IMR-90 (cell line): ENCODE measurements at regions not wholly inside any gene's neighbourhood (a gene's known extent, or its start where the extent isn't known, plus 50 kb on each side); places are given as distances from the start of the nearest gene placed in this dataset.

Experiments used
- ATAC-seq: fragments of 200-7000 bp; cut with Tn5 transposase; 2 replicates; pipeline ENCODE4 v1.9.1; 2020; ENCODE audit warnings: low read depth, mild to moderate bottlenecking, moderate library complexity
- BruUV-seq: library from RNA; stranded (reverse); fragments of 400-500 nt; replicated peaks from 2 replicates; lab custom pipeline; 2021; lab: Mats Ljungman, UMichigan
- CTCF ChIA-PET: fragments of 300-600 bp; formaldehyde crosslinking; extraction: SDS; loops from one replicate; lab custom pipeline; 2021; ENCODE audit warnings: antibody characterized with exemption; lab: Yijun Ruan, JAX
- POLR2A ChIA-PET: fragments of 300-600 bp; sonication (Branson Sonifier 250); formaldehyde crosslinking; loops from one replicate; lab custom pipeline; 2022; ENCODE audit warnings: antibody characterized with exemption; ENCODE audit not compliant: unreplicated experiment; lab: Charles Lee
- DNase-seq: peaks from one replicate; pipeline ENCODE4 v3.0.0; 2013
- H2AFZ ChIP-seq: replicated peaks from 2 replicates; pipeline ENCODE3; 2013; ENCODE audit warnings: low read length, mild to moderate bottlenecking; ENCODE audit not compliant: poor library complexity
- H2AK5ac ChIP-seq: 2 replicates; pipeline ENCODE4 v1.6.1; 2013; ENCODE audit warnings: low read depth, low read length, inconsistent platforms
- H2AK9ac ChIP-seq: replicated peaks from 2 replicates; pipeline ENCODE3; 2013; ENCODE audit warnings: mild to moderate bottlenecking, low read depth, low read length, moderate library complexity; ENCODE audit not compliant: poor library complexity
- H2BK120ac ChIP-seq: 2 replicates; pipeline ENCODE4 v1.6.1; 2013; ENCODE audit warnings: low read depth, low read length, inconsistent platforms
- H2BK15ac ChIP-seq: 3 replicates; pipeline ENCODE4 v1.6.1; 2013; ENCODE audit warnings: low read depth, low read length, inconsistent platforms
- H2BK20ac ChIP-seq: 2 replicates; pipeline ENCODE4 v1.6.1; 2013; ENCODE audit warnings: low read depth, mild to moderate bottlenecking, inconsistent platforms, low read length, moderate library complexity
- H2BK5ac ChIP-seq: 2 replicates; pipeline ENCODE4 v1.6.1; 2013; ENCODE audit warnings: mild to moderate bottlenecking, low read depth, low read length, inconsistent platforms; ENCODE audit not compliant: poor library complexity, severe bottlenecking
- H3K14ac ChIP-seq: replicated peaks from 2 replicates; pipeline ENCODE4 v1.6.1; 2013; ENCODE audit warnings: low read depth, low read length, inconsistent platforms
- H3K18ac ChIP-seq: 2 replicates; pipeline ENCODE4 v1.6.1; 2013; ENCODE audit warnings: low read depth, low read length, control low read depth
- H3K23ac ChIP-seq: 2 replicates; pipeline ENCODE4 v1.6.1; 2013; ENCODE audit warnings: low read depth, low read length, inconsistent platforms
- H3K27ac ChIP-seq: 2 replicates; pipeline ENCODE4 v1.5.1; 2013; ENCODE audit warnings: mild to moderate bottlenecking, control low read depth, low read length; ENCODE audit not compliant: insufficient read depth
- H3K27me3 ChIP-seq: 2 replicates; pipeline ENCODE4 v1.6.1; 2013; ENCODE audit warnings: low read length; ENCODE audit not compliant: control insufficient read depth, insufficient read depth
- H3K36me3 ChIP-seq: 2 replicates; pipeline ENCODE4 v1.6.1; 2013; ENCODE audit warnings: low read length, mixed read lengths; ENCODE audit not compliant: control insufficient read depth, insufficient read depth
- H3K4ac ChIP-seq: 2 replicates; pipeline ENCODE4 v1.6.1; 2013; ENCODE audit warnings: low read depth, low read length, inconsistent platforms
- H3K4me1 ChIP-seq: 2 replicates; pipeline ENCODE4 v1.6.1; 2013; ENCODE audit warnings: low read length, mixed read lengths; ENCODE audit not compliant: control insufficient read depth, insufficient read depth
- H3K4me2 ChIP-seq: 2 replicates; pipeline ENCODE4 v1.6.1; 2013; ENCODE audit warnings: low read depth, mild to moderate bottlenecking, control low read depth, low read length, moderate library complexity
- H3K4me3 ChIP-seq: 2 replicates; pipeline ENCODE4 v1.5.1; 2013; ENCODE audit warnings: low read depth, mild to moderate bottlenecking, control low read depth, low read length, moderate library complexity; ENCODE audit not compliant: insufficient read depth
- H3K56ac ChIP-seq: 2 replicates; pipeline ENCODE4 v1.6.1; 2013; ENCODE audit warnings: low read length, inconsistent platforms; ENCODE audit not compliant: insufficient read depth; ENCODE audit errors: extremely low read depth
- H3K79me1 ChIP-seq, 2 experiments: 2 replicates each; pipeline ENCODE4 v1.6.1; 2013; ENCODE audit warnings: low read length in 2 of 2, inconsistent platforms in 1 of 2, low read depth in 1 of 2
- H3K9ac ChIP-seq: 2 replicates; pipeline ENCODE4 v1.6.1; 2013; ENCODE audit warnings: low read depth, low read length, control low read depth
- H3K9me1 ChIP-seq: 2 replicates; pipeline ENCODE4 v1.6.1; 2013; ENCODE audit warnings: low read length, inconsistent platforms; ENCODE audit not compliant: insufficient read depth
- H3K9me3 ChIP-seq: 2 replicates; pipeline ENCODE4 v1.6.1; 2013; ENCODE audit warnings: low read length; ENCODE audit not compliant: control insufficient read depth, insufficient read depth
- H4K20me1 ChIP-seq: 2 replicates; pipeline ENCODE4 v1.6.1; 2013; ENCODE audit warnings: low read length, inconsistent platforms; ENCODE audit not compliant: insufficient read depth
- H4K5ac ChIP-seq: 2 replicates; pipeline ENCODE4 v1.6.1; 2013; ENCODE audit warnings: mild to moderate bottlenecking, low read depth, low read length, control low read depth
- H4K8ac ChIP-seq, 2 experiments: 2 replicates each; pipeline ENCODE4 v1.6.1; 2013; ENCODE audit warnings: low read depth in 2 of 2, low read length in 2 of 2, control low read depth in 1 of 2, inconsistent platforms in 1 of 2
- H4K91ac ChIP-seq: 2 replicates; pipeline ENCODE4 v1.6.1; 2013; ENCODE audit warnings: low read depth, low read length, inconsistent platforms; ENCODE audit not compliant: insufficient read depth
- BHLHE40 ChIP-seq: fragments of 150-350 bp; IDR thresholded peaks from 2 replicates; pipeline ENCODE4 v1.6.1; 2016; ENCODE audit warnings: mild to moderate bottlenecking, low read depth, low read length
- CEBPB ChIP-seq: IDR thresholded peaks from 2 replicates; pipeline ENCODE4 v1.6.1; 2012; ENCODE audit warnings: low read depth, low read length, improper control_type of control experiment
- CHD1 ChIP-seq: IDR thresholded peaks from 2 replicates; pipeline ENCODE4 v1.6.1; 2012; ENCODE audit warnings: low read depth, low read length, improper control_type of control experiment
- ELK1 ChIP-seq: fragments of 150-350 bp; IDR thresholded peaks from 2 replicates; pipeline ENCODE4 v1.6.1; 2016; ENCODE audit warnings: low read depth, mild to moderate bottlenecking, low read length, moderate library complexity, borderline replicate concordance
- FOS ChIP-seq: fragments of 150-350 bp; IDR thresholded peaks from 2 replicates; pipeline ENCODE4 v1.6.1; 2016; ENCODE audit warnings: low read depth, low read length
- MAFK ChIP-seq: IDR thresholded peaks from 2 replicates; pipeline ENCODE4 v1.6.1; 2012; ENCODE audit warnings: low read depth, low read length, improper control_type of control experiment
- MAZ ChIP-seq: IDR thresholded peaks from 2 replicates; pipeline ENCODE4 v1.6.1; 2012; ENCODE audit warnings: low read depth, mild to moderate bottlenecking, low read length, improper control_type of control experiment, moderate library complexity, borderline replicate concordance
- NFE2L2 ChIP-seq: fragments of 150-350 bp; IDR thresholded peaks from 2 replicates; pipeline ENCODE4 v1.6.1; 2016; ENCODE audit warnings: low read depth, mild to moderate bottlenecking, low read length
- POLR2A ChIP-seq: IDR thresholded peaks from 2 replicates; pipeline ENCODE4 v1.6.1; 2012; ENCODE audit warnings: mild to moderate bottlenecking, low read depth, low read length
- RAD21 ChIP-seq: IDR thresholded peaks from 2 replicates; pipeline ENCODE4 v1.6.1; 2012; ENCODE audit warnings: low read length, improper control_type of control experiment
- RCOR1 ChIP-seq: IDR thresholded peaks from 2 replicates; pipeline ENCODE4 v1.6.1; 2012; ENCODE audit warnings: mild to moderate bottlenecking, low read length, improper control_type of control experiment; ENCODE audit not compliant: insufficient replicate concordance
- RFX5 ChIP-seq: IDR thresholded peaks from 2 replicates; pipeline ENCODE4 v1.8.0; 2012; ENCODE audit warnings: low read depth, mild to moderate bottlenecking, low read length, moderate library complexity
- SMC3 ChIP-seq: fragments of 150-350 bp; IDR thresholded peaks from 2 replicates; pipeline ENCODE4 v1.6.1; 2016; ENCODE audit warnings: low read depth, mild to moderate bottlenecking, antibody characterized with exemption, low read length, moderate library complexity
- USF2 ChIP-seq: fragments of 150-350 bp; IDR thresholded peaks from 2 replicates; pipeline ENCODE4 v1.6.1; 2017; ENCODE audit warnings: mild to moderate bottlenecking, antibody characterized with exemption, low read length, low read depth
- WGBS, 2 experiments: methylation state at CpG; one replicate each; pipeline versions ENCODE4 v1.1.5 to v1.1.7; 2013; ENCODE audit warnings: missing lambda C conversion rate in 2 of 2; ENCODE audit not compliant: insufficient read length in 1 of 2; ENCODE audit errors: extremely low coverage in 2 of 2; 5-methylcytosine and 5-hydroxymethylcytosine counted together
- dilution Hi-C: fragments of 300-500 bp; cut with HindIII; formaldehyde crosslinking; loops from one replicate; pipeline ENCODE4 v1.14.3; 2018; ENCODE audit warnings: low sequenced_read_pairs; ENCODE audit not compliant: unreplicated experiment
- in situ Hi-C: fragments of 300-500 bp; cut with MboI; formaldehyde crosslinking; loops from 3 replicates; pipeline ENCODE4 v1.14.3; 2019; ENCODE audit warnings: low sequenced_read_pairs, inconsistent platforms, mixed read lengths
- intact Hi-C: fragments of 100-400 bp; cut with micrococcal nuclease; formaldehyde crosslinking; loops from 2 replicates; pipeline ENCODE4 v1.10.0; 2022

- Histone ChIP-seq H4K91ac (no peak overlapping the region), H3K79me1 (no peaks in the 10 kb centered on the region), H3K4ac (no peak overlapping the region), H3K27me3 (peaks cover 2% of the 10 kb centered on the region; the same call in 1 of the 2 replicates), H3K9me1 (no peaks in the 10 kb centered on the region; the same call in 1 of the 2 replicates), H2AFZ (no peak overlapping the region), H3K23ac (no peak overlapping the region), H2BK5ac (no peak overlapping the region), H3K14ac (no peak overlapping the region), H4K20me1 (no peaks in the 10 kb centered on the region), H3K4me3 (no peak overlapping the region), H3K36me3 (no peaks in the 10 kb centered on the region), H4K5ac (no peak overlapping the region), H3K56ac (no peak overlapping the region), H2BK20ac (no peak overlapping the region), H3K4me1 (peaks cover 2% of the 10 kb centered on the region), H3K27ac (no peak overlapping the region), H3K4me2 (no peak overlapping the region), H3K9ac (no peak overlapping the region), H4K8ac (no peak overlapping the region), H2AK5ac (no peak overlapping the region), H3K18ac (no peak overlapping the region), H3K9me3 (no peaks in the 10 kb centered on the region), H2BK120ac (no peak overlapping the region), H2AK9ac (no peak overlapping the region), H2BK15ac (no peak overlapping the region)
- dilution Hi-C loops (no loop called here), in situ Hi-C loops (no loop called here), intact Hi-C loops (no loop called here)
- ChIA-PET POLR2A (no interaction called here), CTCF (no interaction called here)
- WGBS, 2 experiments, result no CpG with 5 or more reads among the region's 7 CpGs
- TF ChIP-seq MAFK (no peak), SMC3 (no peak), RAD21 (no peak), FOS (no peak), POLR2A (no peak), CEBPB (no peak), ELK1 (no peak), CHD1 (no peak), BHLHE40 (no peak), RCOR1 (no peak), MAZ (no peak), USF2 (no peak), RFX5 (no peak), NFE2L2 (no peak)
- ATAC-seq (no peak), DNase-seq (no peak)
- no TSS peak for BruUV-seq
Measured at GRCh38 chr3:124398594-124398993, 331.7 kb upstream of the UMPS start.
